GM19025 (cell line): ENCODE measurements at regions not wholly inside any gene's neighbourhood (a gene's known extent, or its start where the extent isn't known, plus 50 kb on each side); places are given as distances from the start of the nearest gene placed in this dataset.

ENCODE experiments used
- ATAC-seq: cut with Tn5 transposase; IDR thresholded peaks from one replicate; pipeline ENCODE4 v1.9.1; 2021; ENCODE audit warnings: mild to moderate bottlenecking, low read depth, moderate library complexity; ENCODE audit not compliant: unreplicated experiment

DNA sequence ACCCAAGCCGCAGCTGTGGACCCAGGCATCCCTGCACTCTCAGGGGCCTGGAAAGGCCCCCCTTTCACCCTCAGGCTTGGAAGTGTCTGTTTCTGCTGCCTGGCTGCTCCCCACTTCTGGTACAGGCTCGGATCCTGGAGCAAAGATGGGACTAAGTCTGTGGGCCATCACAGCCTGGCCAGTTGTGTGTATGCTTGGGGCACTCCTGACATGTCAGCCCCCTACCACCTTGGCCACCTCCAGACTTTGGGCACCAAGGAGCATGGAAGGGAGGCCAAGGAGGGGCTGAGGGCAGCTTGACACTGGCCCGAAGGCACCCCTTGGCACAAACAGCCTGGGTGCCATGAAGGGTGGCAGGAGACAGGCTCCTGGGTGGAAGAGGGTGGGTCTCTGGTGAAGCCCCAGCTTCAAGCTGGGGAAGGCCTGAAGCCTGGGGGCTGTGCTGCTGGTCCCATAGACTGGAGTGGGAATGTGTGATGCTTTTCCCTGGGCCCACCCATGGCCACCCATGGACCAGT lies 799.4 kb upstream of the AGA start:
- ATAC-seq: no peak

DNA sequence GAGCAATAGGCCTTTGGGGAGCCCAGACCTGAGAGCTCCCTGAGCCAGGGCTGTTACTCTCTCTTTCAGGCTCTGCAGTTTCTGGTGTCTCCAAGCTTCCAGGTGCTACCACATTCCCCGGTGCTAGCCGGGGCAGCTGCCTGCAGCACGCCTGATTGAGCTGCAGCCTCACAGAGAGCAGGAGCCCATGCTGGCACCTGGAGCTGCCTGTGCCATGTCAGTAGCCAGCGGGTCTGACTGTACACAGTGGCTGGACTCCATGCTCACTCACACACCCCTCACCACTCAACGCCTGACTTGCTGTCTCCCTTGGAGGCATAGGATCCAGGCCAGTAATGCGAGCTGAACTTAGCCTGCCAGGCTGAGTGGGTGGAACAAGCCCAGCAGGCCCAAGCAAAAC lies 800.4 kb upstream of the AGA start:
- ATAC-seq: no peak

DNA sequence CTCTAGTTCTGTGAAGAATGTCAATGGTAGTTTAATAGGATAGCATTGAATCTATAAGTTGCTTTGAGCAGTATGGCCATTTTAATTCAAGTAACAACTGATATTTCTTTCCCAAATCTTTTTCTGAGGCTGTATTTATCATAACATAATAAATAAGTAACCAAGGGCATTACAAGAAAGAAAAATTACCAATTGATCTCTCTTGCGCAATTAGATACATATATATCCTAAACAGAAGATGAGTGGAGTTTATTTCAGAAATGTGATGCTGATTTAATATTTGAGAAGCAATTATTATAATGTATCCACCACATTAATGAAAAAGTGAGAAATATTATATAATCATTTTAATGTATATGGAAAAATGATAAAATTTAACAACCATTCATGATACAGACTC lies 802.5 kb upstream of the AGA start:
- ATAC-seq: no peak

GRCh38 chr4:178255172-178255571 lies 812.9 kb upstream of the AGA start:
- ATAC-seq: no peak

DNA sequence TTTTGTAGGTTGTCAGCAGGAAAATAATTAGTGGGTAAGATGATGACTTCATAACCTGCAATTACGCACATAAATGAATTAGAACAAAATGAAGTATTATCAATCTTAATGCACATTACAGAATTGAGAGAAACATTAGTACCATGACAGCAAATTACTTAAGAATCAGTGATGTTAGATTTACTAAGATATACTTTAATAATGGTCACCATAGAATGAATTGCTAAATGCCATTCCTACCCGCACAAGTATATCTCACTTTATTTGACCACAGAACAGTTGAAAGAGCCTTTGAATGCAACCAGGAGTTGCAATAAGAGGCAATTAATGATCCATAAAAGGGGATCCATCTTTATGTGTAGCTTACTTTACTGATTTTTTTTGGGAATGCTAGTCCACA lies 816.4 kb upstream of the AGA start:
- no peak for ATAC-seq

DNA sequence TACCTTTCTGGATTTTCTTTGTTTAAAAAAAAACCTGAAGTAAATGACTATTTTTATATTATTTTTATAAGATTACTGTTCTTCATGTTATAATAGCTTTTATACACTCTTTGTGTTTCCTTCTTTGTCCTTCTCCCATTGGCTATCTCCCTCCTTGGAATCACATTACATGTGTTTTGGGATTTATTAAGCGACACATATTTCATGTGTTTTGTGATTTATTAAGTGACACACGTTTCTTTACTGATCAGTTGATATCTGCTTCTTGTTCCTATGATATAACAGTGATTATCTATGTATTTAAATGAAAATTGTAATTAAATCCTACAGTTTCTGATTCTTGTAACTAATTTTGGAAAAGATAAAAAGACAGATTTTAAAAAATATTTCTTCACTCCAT lies 817.3 kb upstream of the AGA start:
- ATAC-seq: no peak

GRCh38 chr4:178264001-178264400 lies 821.8 kb upstream of the AGA start:
- no peak for ATAC-seq

GRCh38 chr4:178271386-178271785 lies 829.1 kb upstream of the AGA start:
- no peak for ATAC-seq

- no peak for ATAC-seq
Measured at GRCh38 chr4:178273168-178273567, 830.9 kb upstream of the AGA start.

GRCh38 chr4:178275671-178276360 lies 833.6 kb upstream of the AGA start:
- ATAC-seq: no peak

DNA sequence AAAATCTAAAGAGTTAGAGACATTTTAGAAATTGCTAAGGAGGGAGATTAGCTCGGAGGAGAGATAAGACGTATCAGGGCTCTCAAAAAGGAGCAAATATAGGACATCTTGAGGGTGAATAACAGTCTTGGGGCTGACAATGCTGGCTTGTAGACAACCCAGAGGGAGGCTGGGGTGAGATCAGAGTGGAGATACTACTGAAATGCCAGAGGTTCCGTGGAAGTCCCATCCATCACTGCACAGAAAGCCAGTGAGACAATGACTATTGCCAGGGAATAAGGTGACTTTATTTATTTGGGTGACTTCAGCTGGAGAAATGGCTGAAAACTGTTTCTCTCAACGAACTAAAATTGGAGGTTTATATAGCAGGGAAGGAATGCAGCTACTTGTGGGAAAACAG lies 838.1 kb upstream of the AGA start:
- ATAC-seq: no peak

- no peak for ATAC-seq
Measured at GRCh38 chr4:178288462-178288861, 846.2 kb upstream of the AGA start.

DNA sequence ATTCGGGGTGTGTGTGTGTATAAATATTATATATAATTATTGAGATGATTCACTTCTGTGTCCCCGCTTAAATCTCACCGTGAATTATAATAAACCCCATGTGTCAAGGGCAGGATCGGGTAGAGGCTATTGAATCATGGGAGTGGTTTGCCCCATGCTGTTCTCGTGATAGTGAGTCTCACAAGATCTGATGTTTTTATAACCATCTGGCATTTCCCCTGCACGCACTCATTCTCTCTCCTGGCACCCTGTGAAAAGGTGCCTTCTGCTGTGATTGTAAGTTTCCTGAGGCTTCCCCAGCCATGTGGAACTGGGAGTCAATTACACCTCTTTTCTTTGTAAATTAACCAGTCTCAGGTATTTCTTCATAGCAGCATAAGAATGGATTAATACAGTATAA lies 851.4 kb upstream of the AGA start:
- ATAC-seq: no peak

- no peak for ATAC-seq
Measured at GRCh38 chr4:178296669-178297068, 854.4 kb upstream of the AGA start.

GRCh38 chr4:178306565-178306964 lies 864.3 kb upstream of the AGA start:
- ATAC-seq: no peak

GRCh38 chr4:178309890-178310289 lies 867.7 kb upstream of the AGA start:
- no peak for ATAC-seq

GRCh38 chr4:178311997-178312396 lies 869.8 kb upstream of the AGA start:
- ATAC-seq: no peak

DNA sequence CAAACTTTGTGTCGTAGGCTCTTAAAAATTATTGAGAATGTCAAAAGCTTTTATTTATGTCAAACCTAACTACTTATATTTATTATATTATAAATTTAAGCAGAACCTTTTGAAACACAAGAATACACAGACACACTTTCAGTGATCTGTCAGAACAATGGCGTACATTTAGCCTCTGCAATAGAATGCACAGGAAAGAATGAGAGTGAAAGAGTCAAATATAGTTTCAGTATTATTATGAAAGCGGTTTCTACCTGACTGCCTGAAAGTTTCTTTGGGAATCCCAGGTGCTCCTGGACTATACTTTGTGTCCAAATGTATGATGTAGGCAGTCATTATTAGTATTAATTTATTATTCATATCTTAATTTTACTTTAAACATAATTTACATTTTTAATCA lies 872.0 kb upstream of the AGA start:
- ATAC-seq: no peak

GRCh38 chr4:178316211-178316610 lies 874.0 kb upstream of the AGA start:
- no peak for ATAC-seq

GRCh38 chr4:178320003-178320402 lies 877.8 kb upstream of the AGA start:
- no peak for ATAC-seq

GRCh38 chr4:178322524-178323183 lies 880.4 kb upstream of the AGA start:
- ATAC-seq: no peak

DNA sequence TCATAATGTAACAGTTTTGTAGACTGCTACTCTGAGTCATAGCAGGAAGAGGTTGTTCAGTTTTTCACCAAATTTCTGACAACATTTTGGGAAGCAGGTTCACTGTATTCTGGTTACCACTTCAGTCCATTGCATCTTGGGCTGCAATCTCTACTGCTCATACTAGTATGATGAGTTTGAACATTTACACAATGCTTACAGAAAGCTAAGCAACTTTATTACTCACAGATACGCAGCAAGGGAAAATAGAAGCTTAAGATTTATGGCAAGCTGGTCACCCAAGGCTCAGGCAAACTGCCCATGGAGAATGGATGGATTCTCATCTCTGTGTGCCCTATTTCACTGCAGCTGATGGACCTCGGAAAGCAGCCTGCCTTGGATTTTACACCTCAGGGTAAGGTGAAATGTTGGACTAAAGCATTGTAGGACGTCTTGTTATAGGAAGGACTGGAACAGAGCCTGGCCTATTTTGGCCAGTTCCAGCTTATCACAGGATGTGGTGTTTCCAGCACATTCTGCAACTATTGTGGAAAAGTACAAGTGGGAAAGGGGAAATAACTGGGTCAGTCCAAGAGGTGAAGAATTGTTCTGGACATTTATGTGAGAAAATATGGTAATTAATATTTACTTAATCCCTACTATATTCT lies 887.1 kb upstream of the AGA start:
- no peak for ATAC-seq
